NCI-H146 treated with DMSO at 0.1 percent for 48 hours (cell line): ENCODE measurements at regions not wholly inside any gene's neighbourhood (a gene's known extent, or its start where the extent isn't known, plus 50 kb on each side); places are given as distances from the start of the nearest gene placed in this dataset.

Experiments used
- DNase-seq: peaks from one replicate; lab custom pipeline; 2025; ENCODE audit not compliant: unreplicated experiment; lab: John Stamatoyannopoulos, UW

GRCh38 chr2:66382091-66382490 is 52.8 kb upstream of the MEIS1 start:
- no peak for DNase-seq

- no peak for DNase-seq
Measured at GRCh38 chr2:66379473-66379872, 55.5 kb upstream of the MEIS1 start.

DNA sequence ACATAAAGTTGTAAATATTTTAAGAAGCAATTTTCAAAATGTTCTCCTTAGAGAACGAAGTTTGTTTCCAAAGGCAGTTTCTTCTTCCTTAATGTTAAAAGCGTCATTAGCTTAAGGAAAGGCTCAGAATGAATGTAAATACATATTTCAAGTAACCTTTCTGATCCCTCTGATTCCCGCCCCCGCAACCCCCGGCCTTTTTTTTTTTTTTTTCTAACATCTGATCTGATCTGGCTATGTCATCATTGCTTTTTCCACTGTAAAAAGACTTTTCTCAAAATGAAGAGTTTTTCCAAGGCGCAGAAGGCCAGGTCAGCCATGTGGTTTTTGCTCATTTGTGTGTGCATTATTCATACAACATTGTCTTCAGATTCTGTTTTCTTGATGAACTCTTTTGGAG is 57.1 kb upstream of the MEIS1 start:
- no peak for DNase-seq

DNA sequence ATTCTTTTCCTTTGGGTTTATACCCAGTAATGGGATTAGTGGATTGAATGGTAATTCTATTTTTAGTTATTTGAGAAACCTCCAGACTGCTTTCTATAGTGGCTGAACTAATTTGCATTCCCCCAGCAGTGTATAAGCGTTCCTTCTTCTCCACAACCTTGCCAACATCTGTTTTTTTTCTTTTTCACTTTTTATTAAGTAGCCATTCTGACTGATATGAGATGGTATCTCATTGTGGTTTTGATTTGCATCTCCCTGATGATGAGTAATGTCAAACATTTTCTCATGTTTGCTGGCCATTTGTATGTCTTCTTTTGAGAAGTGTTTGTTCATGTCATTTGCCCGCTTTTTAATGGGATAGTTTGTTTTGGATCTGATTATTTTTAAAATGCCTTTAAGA is 64.1 kb upstream of the MEIS1 start:
- DNase-seq: no peak

DNA sequence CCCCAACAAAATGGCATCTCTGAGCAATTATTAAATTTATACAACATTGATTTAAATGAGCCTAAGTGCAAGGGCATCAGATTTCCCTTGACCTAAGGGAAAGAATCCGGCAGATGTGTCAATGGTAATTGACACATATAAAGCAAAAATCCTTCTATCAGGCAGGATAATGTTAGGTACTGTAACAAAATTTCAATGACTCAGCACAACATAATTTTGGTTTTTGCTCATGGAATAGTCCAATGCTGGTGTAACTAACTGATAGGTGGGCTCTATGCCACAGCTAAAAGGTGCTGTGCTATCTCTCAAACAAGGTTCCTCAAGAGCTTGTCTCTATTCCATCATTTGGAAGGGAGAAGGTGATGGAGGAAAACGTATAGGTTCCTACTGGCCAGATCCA is 68.3 kb upstream of the MEIS1 start:
- DNase-seq: no peak

DNA sequence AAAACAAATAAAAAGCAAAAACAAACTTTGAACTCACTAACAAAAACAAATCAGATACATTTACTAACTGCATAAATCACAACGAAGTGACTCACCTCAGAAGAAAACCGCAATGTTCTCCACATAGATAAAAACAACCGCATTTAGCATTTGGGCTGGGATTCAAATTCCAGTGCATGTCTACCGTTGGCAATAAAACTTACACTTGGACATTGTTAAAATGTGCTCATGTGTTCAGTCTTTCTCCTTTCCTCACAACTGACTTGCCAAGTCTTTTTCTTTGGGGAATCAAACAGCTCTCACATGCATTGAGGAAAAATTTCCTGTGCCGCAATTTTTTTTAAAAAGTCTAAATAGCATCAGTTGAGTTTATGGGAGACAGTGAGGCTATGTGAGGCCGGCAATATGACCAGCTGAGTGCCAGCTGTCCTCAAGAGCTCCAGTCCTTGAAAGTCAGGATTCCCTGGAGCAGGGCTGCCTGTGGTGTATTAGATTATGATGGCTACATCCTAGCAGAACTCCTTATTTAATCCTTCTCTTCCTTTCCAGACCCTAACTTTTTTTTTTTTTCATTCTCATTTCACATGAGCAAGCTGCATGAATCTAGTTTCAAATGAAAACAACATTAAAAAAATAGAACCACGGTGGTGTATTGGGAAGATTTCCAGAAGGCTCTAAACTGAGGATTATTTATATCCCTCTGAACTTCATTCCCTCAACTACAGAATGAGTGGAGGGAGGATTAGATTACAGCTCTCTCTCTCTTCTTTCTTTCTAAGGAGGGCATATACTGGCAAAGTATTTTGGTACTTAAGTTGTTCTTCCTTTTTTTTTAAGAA is 70.2 kb upstream of the MEIS1 start:
- DNase-seq: no peak

DNA sequence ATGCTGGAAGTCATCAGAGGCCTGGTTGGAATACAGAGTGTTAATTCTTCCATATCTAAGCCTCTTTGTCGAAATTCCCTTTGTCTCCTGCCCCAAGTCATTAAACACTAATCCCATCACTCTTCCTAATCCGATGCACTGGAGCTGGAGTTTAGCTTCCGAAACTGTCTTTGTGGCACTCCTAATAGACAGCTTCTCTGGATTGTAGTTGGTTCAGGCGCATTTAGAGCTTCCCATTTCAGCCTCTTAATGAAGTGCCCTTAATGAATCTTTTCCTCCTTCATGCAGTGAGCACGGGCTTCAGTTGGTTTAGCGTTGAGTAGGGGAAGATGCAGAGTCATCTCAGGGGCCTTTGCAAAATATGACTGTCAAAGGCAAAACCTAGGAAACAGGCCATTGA is 72.2 kb upstream of the MEIS1 start:
- DNase-seq: no peak

DNA sequence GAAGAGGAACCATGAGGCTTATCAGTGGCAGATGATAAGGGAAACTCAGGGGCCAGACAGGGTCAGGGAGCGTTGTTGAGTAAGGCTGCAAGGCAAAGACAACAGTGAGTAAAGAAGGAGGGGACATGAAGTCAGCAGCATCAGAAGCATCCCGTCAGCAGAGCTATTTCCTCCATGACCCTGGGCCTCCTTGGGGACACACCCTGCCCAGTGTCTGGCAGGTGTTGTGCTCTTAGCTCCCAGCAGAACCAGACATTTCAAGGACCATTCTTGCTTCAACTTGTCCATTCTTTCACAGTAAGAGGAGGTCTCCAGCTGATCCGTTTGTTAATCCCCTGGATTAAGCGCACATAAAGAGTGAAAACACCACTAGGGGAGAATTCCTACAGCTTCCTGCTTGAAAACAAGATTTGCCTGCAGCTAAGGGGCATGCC is 88.7 kb upstream of the MEIS1 start:
- DNase-seq: no peak

GRCh38 chr2:66344087-66344663 is 90.8 kb upstream of the MEIS1 start:
- DNase-seq: no peak

GRCh38 chr2:66343259-66343658 is 91.7 kb upstream of the MEIS1 start:
- no peak for DNase-seq

GRCh38 chr2:66340521-66340920 is 94.4 kb upstream of the MEIS1 start:
- no peak for DNase-seq

GRCh38 chr2:66334237-66335029 is 100.5 kb upstream of the MEIS1 start:
- DNase-seq: peak; percentile 37

DNA sequence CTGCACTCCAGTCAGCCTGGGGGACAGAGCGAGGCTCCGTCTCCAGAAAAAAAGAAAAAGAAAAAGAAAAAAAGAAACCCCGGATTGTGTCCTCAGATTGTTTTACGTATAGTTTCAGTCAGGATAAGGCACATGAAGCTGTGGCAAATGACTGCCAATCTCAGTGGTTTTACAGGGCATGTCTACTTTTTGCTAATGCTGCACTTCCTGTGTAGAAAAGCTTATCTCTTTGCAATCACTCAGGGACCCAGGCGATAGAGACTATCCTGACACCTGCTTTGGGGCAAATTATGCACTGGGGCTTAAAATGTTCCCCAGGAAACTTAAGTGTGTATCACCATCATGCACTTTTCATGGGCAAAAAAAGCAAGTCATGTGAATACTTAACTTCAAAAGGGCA is 103.7 kb upstream of the MEIS1 start:
- DNase-seq: no peak

DNA sequence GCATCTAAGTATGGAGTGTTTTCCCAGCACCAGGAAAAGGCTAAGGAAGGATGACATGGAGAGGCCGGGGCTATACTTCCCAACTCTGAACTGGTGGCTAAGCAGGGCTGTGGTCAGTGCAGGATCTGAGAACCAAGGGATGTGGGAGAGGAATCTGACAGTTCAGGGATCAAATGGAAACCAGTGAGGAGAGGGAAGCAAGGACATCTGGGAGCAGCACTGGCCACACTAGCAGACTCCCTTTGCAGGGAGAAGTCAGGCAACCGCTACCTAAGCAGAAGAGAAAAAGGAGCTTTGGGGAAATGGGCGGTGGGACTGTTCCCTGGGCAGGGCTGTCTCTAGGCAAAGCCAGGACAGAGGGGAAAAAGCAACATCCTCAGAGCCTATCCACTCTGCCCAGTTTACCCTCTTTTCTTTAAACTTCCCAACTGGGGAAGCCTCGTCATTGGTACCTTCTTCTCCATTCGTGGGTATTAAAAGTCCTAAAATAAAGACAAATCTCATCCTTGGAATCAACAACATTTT is 105.8 kb upstream of the MEIS1 start:
- DNase-seq: no peak

DNA sequence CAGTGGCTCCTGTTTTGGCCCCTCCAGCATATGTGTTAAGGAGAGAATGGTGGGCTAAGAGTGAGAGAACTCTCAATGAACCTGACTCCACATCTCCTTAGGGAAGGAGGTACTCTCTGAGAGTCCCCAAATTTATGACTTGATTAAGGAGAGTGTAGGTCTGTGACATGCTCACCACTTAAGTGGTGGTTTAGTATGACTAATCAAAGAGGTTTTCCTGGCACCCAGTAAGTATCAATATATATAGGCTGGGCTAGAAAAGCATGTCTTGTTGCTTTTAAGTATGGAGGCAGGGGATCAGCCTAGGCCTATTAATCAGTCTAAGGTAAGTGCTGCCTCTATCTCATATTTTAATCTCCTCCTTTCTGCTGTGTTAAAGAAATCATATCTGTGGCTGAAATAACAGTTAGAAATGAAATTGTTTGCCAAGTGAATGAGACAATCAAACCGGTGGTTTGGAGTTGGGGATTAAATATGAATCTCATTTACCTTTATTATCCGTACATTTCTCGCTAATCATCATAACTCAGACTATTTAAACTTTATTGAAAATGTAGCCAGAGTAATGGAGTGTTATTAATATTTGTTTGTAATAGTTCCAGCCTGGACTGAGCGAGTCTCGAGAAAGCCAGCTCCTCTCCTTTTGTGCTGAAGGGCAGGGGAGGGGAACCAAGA is 107.7 kb upstream of the MEIS1 start:
- DNase-seq: no peak

DNA sequence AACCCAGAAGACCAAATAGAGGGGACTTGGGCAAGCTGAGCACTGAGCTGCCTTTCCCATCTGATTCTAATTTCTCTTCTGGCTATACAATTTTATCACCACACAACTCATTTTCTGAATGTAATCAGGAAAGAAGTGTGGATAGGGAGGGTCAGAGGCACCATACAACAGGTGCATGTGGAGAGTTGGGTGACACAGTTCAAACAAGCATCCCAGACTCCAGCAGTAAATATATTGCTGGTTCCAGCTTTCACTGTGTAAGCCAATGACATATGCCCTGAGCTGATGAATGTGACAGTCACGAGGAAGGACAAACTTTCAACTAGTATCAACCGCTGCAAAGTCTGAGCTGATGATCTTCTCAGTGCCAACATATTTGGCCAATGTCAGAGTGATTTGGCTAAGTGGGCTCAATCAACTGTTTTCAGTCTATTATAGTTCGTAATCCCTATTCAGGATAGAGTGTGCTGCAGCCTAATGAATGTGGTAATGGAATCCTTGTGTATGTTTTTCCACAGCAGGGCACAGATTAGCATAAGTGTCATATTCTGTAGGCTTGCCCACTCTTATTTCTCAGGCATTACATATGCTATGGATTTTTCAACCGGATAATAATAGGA is 109.9 kb upstream of the MEIS1 start:
- DNase-seq: peak; percentile 12

DNA sequence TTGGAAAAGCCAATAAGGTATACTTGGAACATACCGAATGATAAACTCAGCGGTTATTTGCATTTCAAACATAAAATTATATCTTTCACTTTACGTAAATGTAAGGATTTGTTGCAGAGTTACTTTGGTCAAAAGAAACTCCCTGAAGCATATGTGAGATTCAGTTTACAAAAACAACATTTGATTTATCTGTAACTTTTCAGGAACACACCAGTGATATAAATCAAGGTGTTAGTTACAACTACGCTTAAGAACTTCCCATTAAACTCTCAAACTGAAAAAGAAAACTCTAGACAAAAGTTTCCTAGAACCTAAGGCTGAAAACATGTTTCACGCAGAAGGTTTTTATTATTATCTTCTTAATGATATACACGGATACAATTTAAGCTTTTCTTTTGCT is 110.6 kb upstream of the MEIS1 start:
- no peak for DNase-seq

- no peak for DNase-seq
Measured at GRCh38 chr2:66323406-66323805, 111.5 kb upstream of the MEIS1 start.

GRCh38 chr2:66322506-66323260 is 112.2 kb upstream of the MEIS1 start:
- no peak for DNase-seq

GRCh38 chr2:66318009-66318561 is 116.8 kb upstream of the MEIS1 start:
- no peak for DNase-seq
